ENCODE measurements at regions not wholly inside any gene's neighbourhood (a gene's known extent, or its start where the extent isn't known, plus 50 kb on each side); places are given as distances from the start of the nearest gene placed in this dataset.

DNA sequence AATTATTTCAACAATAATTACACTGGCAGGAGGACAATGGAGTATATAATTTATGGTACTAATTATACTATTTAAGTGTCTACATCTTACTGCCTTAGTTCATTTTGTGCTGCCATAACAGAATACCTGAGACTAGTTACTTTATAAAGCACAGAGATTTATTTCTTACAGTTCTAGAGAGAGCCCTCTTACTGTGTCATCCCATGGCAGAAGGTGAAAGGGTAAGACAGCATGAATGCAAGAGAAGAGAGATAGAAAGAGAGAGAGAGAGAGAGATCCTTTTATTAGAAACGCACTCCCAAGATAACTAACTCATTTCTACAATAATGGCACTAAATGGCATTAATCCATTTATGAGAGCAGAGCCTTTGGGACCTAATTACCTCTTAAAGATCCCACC lies 314.7 kb downstream of the EPM2A start:
- ChIA-PET POLR2A (ENCODE audit: unreplicated experiment) (no interaction called here), CTCF (no interaction called here)
- ATAC-seq (no peak), DNase-seq (no peak)
- Histone ChIP-seq H3K4me2 (ENCODE audit: low read length) (no peak overlapping the region), H3K27ac (ENCODE audit: low read length) (no peak overlapping the region), H3K9me3 (ENCODE audit: low read length) (no peaks in the 10 kb centered on the region), H3K4me3 (ENCODE audit: low read length) (no peak overlapping the region), H3K4me1 (ENCODE audit: insufficient read depth, low read length) (no peaks in the 10 kb centered on the region), H3K79me2 (ENCODE audit: low read length) (no peaks in the 10 kb centered on the region), H3K9ac (ENCODE audit: low read length) (no peak overlapping the region), H3K9me2 (replicated peaks; ENCODE audit: low read length) (no peaks in the 10 kb centered on the region), H3K36me3 (ENCODE audit: low read depth, low read length) (no peaks in the 10 kb centered on the region), H4K20me1 (ENCODE audit: low read length) (no peaks in the 10 kb centered on the region), H2AFZ (ENCODE audit: low read length) (no peak overlapping the region), H3F3A (ENCODE audit: low read length, unreplicated experiment) (no peaks in the 10 kb centered on the region), H3K27me3 (ENCODE audit: low read length) (no peaks in the 10 kb centered on the region)
- intact Hi-C loops (cut with micrococcal nuclease) = no loop called here
- no TSS peak for BruUV-seq (replicated peaks)
- TF ChIP-seq, protein P1, sequence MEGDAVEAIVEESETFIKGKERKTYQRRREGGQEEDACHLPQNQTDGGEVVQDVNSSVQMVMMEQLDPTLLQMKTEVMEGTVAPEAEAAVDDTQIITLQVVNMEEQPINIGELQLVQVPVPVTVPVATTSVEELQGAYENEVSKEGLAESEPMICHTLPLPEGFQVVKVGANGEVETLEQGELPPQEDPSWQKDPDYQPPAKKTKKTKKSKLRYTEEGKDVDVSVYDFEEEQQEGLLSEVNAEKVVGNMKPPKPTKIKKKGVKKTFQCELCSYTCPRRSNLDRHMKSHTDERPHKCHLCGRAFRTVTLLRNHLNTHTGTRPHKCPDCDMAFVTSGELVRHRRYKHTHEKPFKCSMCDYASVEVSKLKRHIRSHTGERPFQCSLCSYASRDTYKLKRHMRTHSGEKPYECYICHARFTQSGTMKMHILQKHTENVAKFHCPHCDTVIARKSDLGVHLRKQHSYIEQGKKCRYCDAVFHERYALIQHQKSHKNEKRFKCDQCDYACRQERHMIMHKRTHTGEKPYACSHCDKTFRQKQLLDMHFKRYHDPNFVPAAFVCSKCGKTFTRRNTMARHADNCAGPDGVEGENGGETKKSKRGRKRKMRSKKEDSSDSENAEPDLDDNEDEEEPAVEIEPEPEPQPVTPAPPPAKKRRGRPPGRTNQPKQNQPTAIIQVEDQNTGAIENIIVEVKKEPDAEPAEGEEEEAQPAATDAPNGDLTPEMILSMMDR (conservative IDR thresholded peaks at IDR 0.05; ENCODE audit: low read depth, low read length) = no peak
- TF ChIP-seq EZH2phosphoT487 (IDR thresholded peaks at IDR 0.05; ENCODE audit: borderline replicate concordance, low read length) (no peak), EZH2 (IDR thresholded peaks at IDR 0.05; ENCODE audit: low read length, unreplicated experiment) (no peak)

DNA sequence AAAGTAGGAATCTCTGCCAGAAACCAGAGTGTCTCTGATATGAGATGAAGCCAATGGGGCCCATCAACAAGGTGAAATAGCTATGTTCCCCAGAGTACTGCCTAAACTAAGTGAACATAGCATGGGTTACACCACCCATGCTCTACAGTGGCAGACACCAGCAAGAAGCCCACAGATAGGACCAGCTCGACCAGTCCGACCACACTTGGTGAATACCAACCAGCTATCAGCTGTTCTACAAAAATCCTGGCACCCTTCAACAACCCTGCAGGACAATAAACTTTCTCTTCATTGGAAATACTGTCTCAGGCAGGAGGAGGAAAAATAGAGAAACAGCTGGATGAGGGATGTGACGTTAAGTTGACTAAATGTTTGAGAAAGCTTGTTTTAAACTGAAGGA lies 311.4 kb downstream of the EPM2A start:
- H3F3A ChIP-seq (ENCODE audit: low read length, unreplicated experiment) = no peaks in the 10 kb centered on the region
- H4K20me1 ChIP-seq (ENCODE audit: low read length) = no peaks in the 10 kb centered on the region
- H2AFZ ChIP-seq (ENCODE audit: low read length) = no peak overlapping the region
- peak; percentile 25 for DNase-seq
- CTCF ChIA-PET = no interaction called here
- no peaks in the 10 kb centered on the region for H3K79me2 ChIP-seq (ENCODE audit: low read length)
- no TSS peak for BruUV-seq (replicated peaks)
- no peak overlapping the region for H3K27ac ChIP-seq (ENCODE audit: low read length)
- no peak overlapping the region for H3K4me2 ChIP-seq (ENCODE audit: low read length)
- H3K36me3 ChIP-seq (ENCODE audit: low read depth, low read length) = no peaks in the 10 kb centered on the region
- H3K9me3 ChIP-seq (ENCODE audit: low read length) = no peaks in the 10 kb centered on the region
- H3K4me1 ChIP-seq (ENCODE audit: insufficient read depth, low read length) = no peaks in the 10 kb centered on the region
- TF ChIP-seq, protein P1 (conservative IDR thresholded peaks at IDR 0.05; ENCODE audit: low read depth, low read length) = no peak
- no peak for TF ChIP-seq EZH2 (IDR thresholded peaks at IDR 0.05; ENCODE audit: low read length, unreplicated experiment)
- TF ChIP-seq EZH2phosphoT487 (IDR thresholded peaks at IDR 0.05; ENCODE audit: borderline replicate concordance, low read length) = no peak
- no peaks in the 10 kb centered on the region for H3K9me2 ChIP-seq (replicated peaks; ENCODE audit: low read length)
- H3K27me3 ChIP-seq (ENCODE audit: low read length) = no peaks in the 10 kb centered on the region
- POLR2A ChIA-PET (ENCODE audit: unreplicated experiment) = interaction anchor here (0.5 kb wide), 1 partner anchor 13 kb away, joined by 3 read pairs; no protein-coding TSS in a partner anchor
- no peak for ATAC-seq
- H3K4me3 ChIP-seq (ENCODE audit: low read length) = no peak overlapping the region
- intact Hi-C loops (cut with micrococcal nuclease) = no loop called here
- H3K9ac ChIP-seq (ENCODE audit: low read length) = no peak overlapping the region

DNA sequence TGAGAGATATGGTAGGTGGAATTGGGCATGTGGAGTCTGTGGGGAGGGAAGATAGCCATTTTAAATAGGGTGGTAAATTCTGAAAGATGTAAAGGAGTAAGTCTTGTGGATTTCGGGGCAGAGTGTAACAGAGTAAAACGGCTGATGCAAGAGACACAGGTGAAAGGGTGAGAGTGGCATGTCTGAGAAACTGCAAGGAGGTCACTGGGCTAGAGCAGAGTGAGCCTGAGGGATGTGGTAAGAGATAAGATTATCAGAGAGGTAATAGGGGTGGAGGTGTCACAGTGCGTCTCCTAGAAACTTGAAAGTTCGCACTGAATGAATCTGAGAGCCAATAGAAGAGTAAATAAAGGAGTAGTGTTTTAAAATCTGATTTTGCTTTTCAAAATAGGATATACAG lies 308.1 kb downstream of the EPM2A start:
- intact Hi-C loops (cut with micrococcal nuclease) = no loop called here
- ATAC-seq (no peak), DNase-seq (no peak)
- TF ChIP-seq EZH2phosphoT487 (IDR thresholded peaks at IDR 0.05; ENCODE audit: borderline replicate concordance, low read length) = no peak
- TF ChIP-seq EZH2 (IDR thresholded peaks at IDR 0.05; ENCODE audit: low read length, unreplicated experiment) = no peak
- TF ChIP-seq, protein P1 (conservative IDR thresholded peaks at IDR 0.05; ENCODE audit: low read depth, low read length) = no peak
- no peaks in the 10 kb centered on the region for H4K20me1 ChIP-seq (ENCODE audit: low read length)
- no peaks in the 10 kb centered on the region for H3K9me2 ChIP-seq (replicated peaks; ENCODE audit: low read length)
- H2AFZ ChIP-seq (ENCODE audit: low read length) = no peak overlapping the region
- no peak overlapping the region for H3K4me3 ChIP-seq (ENCODE audit: low read length)
- H3K4me1 ChIP-seq (ENCODE audit: insufficient read depth, low read length) = no peaks in the 10 kb centered on the region
- no peak overlapping the region for H3K4me2 ChIP-seq (ENCODE audit: low read length)
- no peak overlapping the region for H3K9ac ChIP-seq (ENCODE audit: low read length)
- no peaks in the 10 kb centered on the region for H3K27me3 ChIP-seq (ENCODE audit: low read length)
- CTCF ChIA-PET = no interaction called here
- H3K27ac ChIP-seq (ENCODE audit: low read length) = no peak overlapping the region
- POLR2A ChIA-PET (ENCODE audit: unreplicated experiment) = no interaction called here
- H3K79me2 ChIP-seq (ENCODE audit: low read length) = no peaks in the 10 kb centered on the region
- H3K9me3 ChIP-seq (ENCODE audit: low read length) = no peaks in the 10 kb centered on the region
- H3K36me3 ChIP-seq (ENCODE audit: low read depth, low read length) = no peaks in the 10 kb centered on the region
- H3F3A ChIP-seq (ENCODE audit: low read length, unreplicated experiment) = no peaks in the 10 kb centered on the region
- no TSS peak for BruUV-seq (replicated peaks)

Data from PC-3 (cell line).